Lower lobe of right lung (tissue), 2 donors: ENCODE measurements at regions not wholly inside any gene's neighbourhood (a gene's known extent, or its start where the extent isn't known, plus 50 kb on each side); places are given as distances from the start of the nearest gene placed in this dataset.

Experiments used
- ATAC-seq, 2 donors: fragments of 200-7000 bp; cut with Tn5 transposase; one replicate each; pipeline ENCODE4 v1.9.1; 2020 to 2022; ENCODE audit warnings: mild to moderate bottlenecking in 2 of 2, moderate library complexity in 2 of 2
- DNase-seq: peaks from one replicate; pipeline ENCODE4 v3.0.0-alpha.2; 2020
- H3K27ac ChIP-seq: fragments of 200-600 bp; one replicate; pipeline ENCODE4 v1.8.0; 2022
- H3K27me3 ChIP-seq: fragments of 200-600 bp; one replicate; pipeline ENCODE4 v1.8.0; 2022; ENCODE audit warnings: low read depth
- H3K36me3 ChIP-seq: fragments of 200-600 bp; one replicate; pipeline ENCODE4 v1.8.0; 2022; ENCODE audit warnings: mild to moderate bottlenecking
- H3K4me1 ChIP-seq: fragments of 200-600 bp; one replicate; pipeline ENCODE4 v1.8.0; 2022
- H3K4me3 ChIP-seq: fragments of 200-600 bp; one replicate; pipeline ENCODE4 v1.8.0; 2022; ENCODE audit warnings: mild to moderate bottlenecking
- H3K9me3 ChIP-seq: fragments of 200-600 bp; one replicate; pipeline ENCODE4 v1.8.0; 2022
- CTCF ChIP-seq: fragments of 200-600 bp; IDR thresholded peaks from one replicate; pipeline ENCODE4 v1.8.0; 2022; ENCODE audit warnings: antibody characterized with exemption, mild to moderate bottlenecking
- intact Hi-C: fragments of 100-400 bp; cut with DNase I; formaldehyde crosslinking; loops from one replicate; pipeline ENCODE4 v1.11.0; 2022
- donor health status: DM: no; HTN: yes; CAD: no; lungs with severe emphysema.

GRCh38 chr2:117693651-117694050, 120.8 kb upstream of the DDX18 start:
- Histone ChIP-seq H3K9me3 (no peaks in the 10 kb centered on the region), H3K27ac (no peak overlapping the region), H3K36me3 (no peaks in the 10 kb centered on the region), H3K27me3 (no peaks in the 10 kb centered on the region), H3K4me1 (no peaks in the 10 kb centered on the region), H3K4me3 (no peak overlapping the region)
- DNase-seq: no peak
- no peak for TF ChIP-seq CTCF
- intact Hi-C loops: no loop called here
- no peak for ATAC-seq

DNA sequence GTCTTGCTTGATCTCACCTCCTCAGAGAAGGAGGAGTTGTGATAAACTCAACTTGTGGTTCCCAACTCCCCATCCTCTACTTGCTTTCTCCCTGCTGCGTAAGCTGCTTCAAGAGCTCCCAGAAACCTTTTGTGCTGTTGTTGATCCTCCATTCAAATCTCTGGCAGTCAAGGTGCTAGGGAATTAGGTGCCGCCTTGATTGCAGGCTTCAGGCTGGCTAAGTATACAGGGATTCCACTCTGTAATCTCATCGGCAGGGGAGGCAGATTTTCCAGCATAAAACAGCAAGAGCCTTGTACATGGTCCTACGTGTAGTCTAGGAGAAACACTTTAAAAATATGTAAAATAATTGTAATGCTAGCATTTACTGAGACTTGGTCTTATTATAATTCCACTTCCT, 116.2 kb upstream of the DDX18 start:
- intact Hi-C loops: no loop called here
- Histone ChIP-seq H3K4me3 (no peak overlapping the region), H3K9me3 (no peaks in the 10 kb centered on the region), H3K4me1 (no peaks in the 10 kb centered on the region), H3K27me3 (no peaks in the 10 kb centered on the region), H3K27ac (no peak overlapping the region), H3K36me3 (no peaks in the 10 kb centered on the region)
- no peak for TF ChIP-seq CTCF
- DNase-seq (no peak), ATAC-seq (no peak)

GRCh38 chr2:117698819-117699218, 115.7 kb upstream of the DDX18 start:
- no peak for DNase-seq
- Histone ChIP-seq H3K27ac (no peak overlapping the region), H3K4me3 (no peak overlapping the region), H3K36me3 (no peaks in the 10 kb centered on the region), H3K4me1 (no peaks in the 10 kb centered on the region), H3K27me3 (no peaks in the 10 kb centered on the region), H3K9me3 (no peaks in the 10 kb centered on the region)
- intact Hi-C loops: no loop called here
- TF ChIP-seq CTCF: no peak
- no peak for ATAC-seq

- Histone ChIP-seq H3K36me3 (no peaks in the 10 kb centered on the region), H3K27ac (no peak overlapping the region), H3K4me1 (no peaks in the 10 kb centered on the region), H3K9me3 (no peaks in the 10 kb centered on the region), H3K27me3 (no peaks in the 10 kb centered on the region), H3K4me3 (no peak overlapping the region)
- no peak for DNase-seq
- intact Hi-C loops: no loop called here
- ATAC-seq: no peak
- TF ChIP-seq CTCF: no peak
These were observed 114.0 kb upstream of the DDX18 start for GRCh38 chr2:117700471-117700870.

DNA sequence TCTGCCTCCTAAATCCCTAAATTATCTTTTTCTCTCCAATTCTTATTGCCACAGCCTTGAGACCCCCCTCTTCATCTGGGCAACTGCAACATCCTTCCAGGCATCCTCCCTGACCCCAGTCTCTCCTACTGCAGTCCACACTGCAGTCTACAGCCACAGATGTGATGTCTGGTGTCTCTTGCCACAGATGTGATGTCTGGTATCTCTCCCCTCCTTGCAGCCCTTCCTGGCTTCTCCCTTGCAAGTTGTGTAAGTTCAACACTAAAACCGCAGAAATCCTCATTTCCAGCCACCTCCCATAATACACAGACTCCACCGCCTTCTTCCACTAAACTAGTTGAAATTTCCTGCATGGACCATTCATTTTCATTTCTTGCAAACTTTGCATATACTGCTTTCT, 113.1 kb upstream of the DDX18 start:
- TF ChIP-seq CTCF: no peak

GRCh38 chr2:117702098-117702497, 112.4 kb upstream of the DDX18 start:
- H3K27ac ChIP-seq: no peak overlapping the region
- DNase-seq: no peak
- intact Hi-C loops: no loop called here
- no peaks in the 10 kb centered on the region for H3K27me3 ChIP-seq
- no peak overlapping the region for H3K4me3 ChIP-seq
- H3K36me3 ChIP-seq: no peaks in the 10 kb centered on the region
- no peak for TF ChIP-seq CTCF
- no peaks in the 10 kb centered on the region for H3K9me3 ChIP-seq
- no peak for ATAC-seq
- no peaks in the 10 kb centered on the region for H3K4me1 ChIP-seq

More for the DNA sequence above, 113.1 kb upstream of the DDX18 start:
- ATAC-seq: no peak
- Histone ChIP-seq H3K27ac (no peak overlapping the region), H3K4me3 (no peak overlapping the region), H3K36me3 (no peaks in the 10 kb centered on the region), H3K4me1 (no peaks in the 10 kb centered on the region), H3K9me3 (no peaks in the 10 kb centered on the region), H3K27me3 (no peaks in the 10 kb centered on the region)
- intact Hi-C loops: no loop called here
- DNase-seq: no peak
